BLaER1 treated with 17β-estradiol and CSF1 and Interleukin-3, amounts not matched to agents 10 nM and 100 nM (cell line): ENCODE measurements at regions not wholly inside any gene's neighbourhood (a gene's known extent, or its start where the extent isn't known, plus 50 kb on each side); places are given as distances from the start of the nearest gene placed in this dataset.

Source experiments
- H3K27ac ChIP-seq, 11 experiments: shearing (Covaris generic); formaldehyde crosslinking; 2 replicates each; pipeline ENCODE4 v1.8.1; 2022
- H3K27me3 ChIP-seq, 11 experiments: shearing (Covaris generic); formaldehyde crosslinking; 2 replicates each; pipeline ENCODE4 v1.8.1; 2022
- H3K36me3 ChIP-seq, 11 experiments: shearing (Covaris generic); formaldehyde crosslinking; 2 replicates each; pipeline ENCODE4 v1.8.1; 2022
- H3K4me1 ChIP-seq, 10 experiments: shearing (Covaris generic); formaldehyde crosslinking; 2 replicates each; pipeline ENCODE4 v1.8.1; 2022
- H3K4me2 ChIP-seq, 11 experiments: shearing (Covaris generic); formaldehyde crosslinking; 2 replicates each; pipeline ENCODE4 v1.8.1; 2022
- H3K4me3 ChIP-seq, 10 experiments: shearing (Covaris generic); formaldehyde crosslinking; 2 replicates each; pipeline ENCODE4 v1.8.1; 2022
- H3K9ac ChIP-seq, 11 experiments: shearing (Covaris generic); formaldehyde crosslinking; 2 replicates each; pipeline ENCODE4 v1.8.1; 2022
- H3K9me3 ChIP-seq, 11 experiments: shearing (Covaris generic); formaldehyde crosslinking; replicated peaks in 1 of 11; 2 replicates each; pipeline ENCODE4 v1.8.1; 2022
- H4K20me1 ChIP-seq, 11 experiments: shearing (Covaris generic); formaldehyde crosslinking; 2 replicates each; pipeline ENCODE4 v1.8.1; 2022
- Cebpa-rat ChIP-seq, 11 experiments: shearing (Covaris generic); IDR thresholded peaks; 2 replicates each; pipeline ENCODE4 v1.8.1; 2022

- H3K27me3 ChIP-seq = peaks cover 41 to 59% (median 52%) of the 10 kb centered on the region in 11 experiments
- no peak overlapping the region for H3K4me3 ChIP-seq
- no peak for TF ChIP-seq Cebpa-rat (IDR thresholded peaks at IDR 0.05)
- no peaks in the 10 kb centered on the region for H3K36me3 ChIP-seq
- no peak overlapping the region for H3K9ac ChIP-seq
- peaks cover 4 to 11% (median 9%) of the 10 kb centered on the region in 11 experiments; a peak in 21 of 22 replicates for H3K9me3 ChIP-seq
- peak overlapping the region in 7 of 11 experiments; percentile 76 to 85 (median 81); a peak in 9 of 22 replicates for H3K4me2 ChIP-seq
- H3K27ac ChIP-seq = no peak overlapping the region
- peaks cover 32 to 52% (median 42%) of the 10 kb centered on the region in 10 experiments for H3K4me1 ChIP-seq
- H4K20me1 ChIP-seq = peaks cover 0 to 5% (median 0%) of the 10 kb centered on the region in 11 experiments; a peak in 3 of 22 replicates
Measured at GRCh38 chr18:57087644-57088376, 59.1 kb upstream of the BOD1L2 start.

- Histone ChIP-seq H3K27ac (no peak overlapping the region), H3K9ac (no peak overlapping the region), H3K27me3 (peaks cover 30 to 48% (median 41%) of the 10 kb centered on the region in 11 experiments), H3K9me3 (peaks cover 0 to under 1% (median 0%) of the 10 kb centered on the region in 11 experiments; a peak in 1 of 22 replicates), H3K36me3 (no peaks in the 10 kb centered on the region), H3K4me2 (peak overlapping the region in 9 of 11 experiments; percentile 66 to 85 (median 79); a peak in 18 of 22 replicates), H3K4me1 (peaks cover 32 to 50% (median 42%) of the 10 kb centered on the region in 10 experiments), H4K20me1 (peaks cover 0 to 5% (median 0%) of the 10 kb centered on the region in 11 experiments; a peak in 3 of 22 replicates), H3K4me3 (no peak overlapping the region)
- TF ChIP-seq Cebpa-rat (IDR thresholded peaks at IDR 0.05) = no peak; a peak in 1 of 22 replicates
Measured at GRCh38 chr18:57088883-57089282, 58.0 kb upstream of the BOD1L2 start.

- H3K36me3 ChIP-seq = no peaks in the 10 kb centered on the region
- no peak overlapping the region for H3K9ac ChIP-seq
- H3K27me3 ChIP-seq = peaks cover 23 to 40% (median 36%) of the 10 kb centered on the region in 11 experiments
- peak overlapping the region; percentile 41 to 85 (median 79) for H3K4me2 ChIP-seq
- H3K27ac ChIP-seq = no peak overlapping the region; a peak in 1 of 22 replicates
- H3K4me3 ChIP-seq = no peak overlapping the region
- H3K4me1 ChIP-seq = peaks cover 24 to 42% (median 35%) of the 10 kb centered on the region in 10 experiments
- no peaks in the 10 kb centered on the region for H3K9me3 ChIP-seq
- H4K20me1 ChIP-seq = peaks cover 0 to 5% (median 0%) of the 10 kb centered on the region in 11 experiments; a peak in 3 of 22 replicates
- no peak for TF ChIP-seq Cebpa-rat (IDR thresholded peaks at IDR 0.05)
Measured at GRCh38 chr18:57089702-57090101, 57.2 kb upstream of the BOD1L2 start.

- Histone ChIP-seq H3K9me3 (no peaks in the 10 kb centered on the region), H4K20me1 (peaks cover 0 to 5% (median 0%) of the 10 kb centered on the region in 11 experiments; a peak in 3 of 22 replicates), H3K27ac (no peak overlapping the region), H3K4me1 (peaks cover 13 to 29% (median 27%) of the 10 kb centered on the region in 10 experiments), H3K27me3 (peaks cover 17 to 35% (median 23%) of the 10 kb centered on the region in 11 experiments), H3K9ac (no peak overlapping the region), H3K36me3 (no peaks in the 10 kb centered on the region), H3K4me2 (no peak overlapping the region), H3K4me3 (no peak overlapping the region)
- no peak for TF ChIP-seq Cebpa-rat (IDR thresholded peaks at IDR 0.05)
Measured at GRCh38 chr18:57091231-57091630, 55.7 kb upstream of the BOD1L2 start.

GRCh38 chr18:57094175-57094574, 52.7 kb upstream of the BOD1L2 start:
- Histone ChIP-seq H3K4me1 (peaks cover 13 to 18% (median 17%) of the 10 kb centered on the region in 10 experiments), H3K4me2 (no peak overlapping the region), H4K20me1 (no peaks in the 10 kb centered on the region; a peak in 2 of 22 replicates), H3K9ac (no peak overlapping the region), H3K36me3 (no peaks in the 10 kb centered on the region), H3K4me3 (no peak overlapping the region), H3K27ac (no peak overlapping the region), H3K27me3 (peaks cover 0 to 6% (median 0%) of the 10 kb centered on the region in 11 experiments; a peak in 1 of 22 replicates), H3K9me3 (peaks cover 0 to 7% (median 0%) of the 10 kb centered on the region in 11 experiments; a peak in 3 of 22 replicates)
- TF ChIP-seq Cebpa-rat (IDR thresholded peaks at IDR 0.05) = no peak

- H3K27ac ChIP-seq = no peak overlapping the region
- H3K4me1 ChIP-seq = peaks cover 0 to under 1% (median 0%) of the 10 kb centered on the region in 10 experiments; a peak in 4 of 20 replicates
- no peaks in the 10 kb centered on the region for H3K36me3 ChIP-seq
- H3K4me2 ChIP-seq = no peak overlapping the region
- no peak overlapping the region for H3K4me3 ChIP-seq
- no peak overlapping the region for H3K9ac ChIP-seq
- H4K20me1 ChIP-seq = no peaks in the 10 kb centered on the region; a peak in 1 of 22 replicates
- no peaks in the 10 kb centered on the region for H3K27me3 ChIP-seq
- TF ChIP-seq Cebpa-rat (IDR thresholded peaks at IDR 0.05) = no peak
- peaks cover 0 to 15% (median 4%) of the 10 kb centered on the region in 11 experiments; a peak in 7 of 22 replicates for H3K9me3 ChIP-seq
Measured at GRCh38 chr18:57095884-57096283, 51.0 kb upstream of the BOD1L2 start.
